Pancreas (tissue), 10 donors: ENCODE measurements at regions not wholly inside any gene's neighbourhood (a gene's known extent, or its start where the extent isn't known, plus 50 kb on each side); places are given as distances from the start of the nearest gene placed in this dataset.
"Not testable (repeated sequence)": the region's sequence is repeated elsewhere in the genome, so short reads cannot be mapped to it uniquely, and the experiment has no call there.

ENCODE experiments used
- ATAC-seq, 4 donors: fragments of 200-7000 bp; cut with Tn5 transposase; one replicate each; pipeline versions ENCODE4 v1.8.0 to v1.9.1; 2020; ENCODE audit warnings: mild to moderate bottlenecking in 4 of 4, moderate library complexity in 4 of 4
- DNase-seq, 6 donors: peaks; one replicate each; pipeline ENCODE4 v3.0.0-alpha.2; 2020
- FAIRE-seq: peaks from 2 replicates; lab custom pipeline; 2012; peaks lifted over from hg19 to GRCh38; lab: Jason Lieb, UNC
- H3K27ac ChIP-seq, 4 donors: fragments of 200-600 bp; sonication (generic); 1 replicate in 3 of 4; 2 replicates in 1 of 4; pipeline versions ENCODE4 v1.5.0 to v1.8.0; 2020
- H3K27me3 ChIP-seq, 4 donors: fragments of 200-600 bp; one replicate each; pipeline ENCODE4 v1.8.0; 2021
- H3K36me3 ChIP-seq, 3 donors: fragments of 200-600 bp; sonication (generic) in 1 of 3; one replicate each; pipeline versions ENCODE4 v1.5.0 to v1.8.0; 2020 to 2021
- H3K4me1 ChIP-seq, 3 donors: fragments of 200-600 bp; one replicate each; pipeline ENCODE4 v1.8.0; 2021
- H3K4me3 ChIP-seq, 4 donors: fragments of 200-600 bp; sonication (generic) in 2 of 4; one replicate each; pipeline versions ENCODE4 v1.5.0 to v1.8.0; 2020 to 2021
- H3K9me3 ChIP-seq, 4 donors: fragments of 200-600 bp; one replicate each; pipeline ENCODE4 v1.8.0; 2021
- WGBS, 2 donors: extraction: QIAGEN DNeasy Blood & Tissue Kit; methylation state at CpG; one replicate each; pipeline ENCODE4 v1.1.7; 2013; 5-methylcytosine and 5-hydroxymethylcytosine counted together
- intact Hi-C, 3 donors: fragments of 100-400 bp; cut with DNase I; formaldehyde crosslinking; loops; one replicate each; pipeline versions ENCODE4 v1.11.1 to v1.14.2; 2022
- TF ChIP-seq, protein P1 (sequence below), 4 donors: fragments of 200-600 bp; sonication (generic) in 3 of 4; IDR thresholded peaks; one replicate each; pipeline versions ENCODE4 v1.5.0 to v1.8.0; 2021; ENCODE audit warnings: antibody characterized with exemption in 4 of 4
- donor health status: healthy with polysubstance abuse.
- donor health status: DM: no; HTN: no; CAD: no; lungs with moderate emphysema.
- donor health status: DM: no; HTN: no; CAD: no.
- donor health status: control.
- donor health status: control.
- donor health status: Bipolar disorder and iron deficiency.
- donor health status: DM: yes; HTN: yes; CAD: no.
- donor health status: DM: no; HTN: no; CAD: no.
- donor health status: DM: no; HTN: no; CAD: no.
- donor health status: DM: yes; HTN: yes; CAD: no.

- H3K4me3 ChIP-seq, result no peak overlapping the region
- H3K27me3 ChIP-seq, result no peaks in the 10 kb centered on the region
- H3K4me1 ChIP-seq, result peaks cover 10 to 15% (median 15%) of the 10 kb centered on the region in 3 donors
- TF ChIP-seq, protein P1, sequence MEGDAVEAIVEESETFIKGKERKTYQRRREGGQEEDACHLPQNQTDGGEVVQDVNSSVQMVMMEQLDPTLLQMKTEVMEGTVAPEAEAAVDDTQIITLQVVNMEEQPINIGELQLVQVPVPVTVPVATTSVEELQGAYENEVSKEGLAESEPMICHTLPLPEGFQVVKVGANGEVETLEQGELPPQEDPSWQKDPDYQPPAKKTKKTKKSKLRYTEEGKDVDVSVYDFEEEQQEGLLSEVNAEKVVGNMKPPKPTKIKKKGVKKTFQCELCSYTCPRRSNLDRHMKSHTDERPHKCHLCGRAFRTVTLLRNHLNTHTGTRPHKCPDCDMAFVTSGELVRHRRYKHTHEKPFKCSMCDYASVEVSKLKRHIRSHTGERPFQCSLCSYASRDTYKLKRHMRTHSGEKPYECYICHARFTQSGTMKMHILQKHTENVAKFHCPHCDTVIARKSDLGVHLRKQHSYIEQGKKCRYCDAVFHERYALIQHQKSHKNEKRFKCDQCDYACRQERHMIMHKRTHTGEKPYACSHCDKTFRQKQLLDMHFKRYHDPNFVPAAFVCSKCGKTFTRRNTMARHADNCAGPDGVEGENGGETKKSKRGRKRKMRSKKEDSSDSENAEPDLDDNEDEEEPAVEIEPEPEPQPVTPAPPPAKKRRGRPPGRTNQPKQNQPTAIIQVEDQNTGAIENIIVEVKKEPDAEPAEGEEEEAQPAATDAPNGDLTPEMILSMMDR (IDR thresholded peaks at IDR 0.05), result no peak
- no peaks in the 10 kb centered on the region for H3K9me3 ChIP-seq
- no peak for DNase-seq
- no peak for FAIRE-seq
- no peaks in the 10 kb centered on the region for H3K36me3 ChIP-seq
- no peak for ATAC-seq
- H3K27ac ChIP-seq, result no peak overlapping the region
- intact Hi-C loops, result no loop called here
- WGBS, 2 donors, result 78 to 84% methylated on average over 8 of the region's 8 CpGs
Observed at GRCh38 chr5:17054911-17055310, 118.8 kb upstream of the MYO10 start.

- peaks cover 10 to 15% (median 15%) of the 10 kb centered on the region in 3 donors for H3K4me1 ChIP-seq
- intact Hi-C loops, result no loop called here
- TF ChIP-seq, protein P1 (IDR thresholded peaks at IDR 0.05), result no peak
- no peak overlapping the region for H3K27ac ChIP-seq
- H3K36me3 ChIP-seq, result no peaks in the 10 kb centered on the region
- DNase-seq (peak in 2 of 6 donors; percentile 18 to 34), FAIRE-seq (no peak), ATAC-seq (peak; percentile 72 to 89 (median 86))
- H3K27me3 ChIP-seq, result no peaks in the 10 kb centered on the region
- H3K4me3 ChIP-seq, result no peak overlapping the region
- WGBS, 2 donors, result 56 to 62% methylated on average over 7 of the region's 7 CpGs
- no peaks in the 10 kb centered on the region for H3K9me3 ChIP-seq
Observed at GRCh38 chr5:17056141-17056631, 120.1 kb upstream of the MYO10 start.

GRCh38 chr5:17058438-17058837 is 122.3 kb upstream of the MYO10 start:
- ATAC-seq (peak in 1 of 4 donors; percentile 20), FAIRE-seq (no peak), DNase-seq (no peak)
- Histone ChIP-seq H3K9me3 (no peaks in the 10 kb centered on the region), H3K27me3 (no peaks in the 10 kb centered on the region), H3K4me1 (peaks cover 10 to 15% (median 15%) of the 10 kb centered on the region in 3 donors), H3K4me3 (no peak overlapping the region), H3K27ac (no peak overlapping the region), H3K36me3 (no peaks in the 10 kb centered on the region)
- intact Hi-C loops, result no loop called here
- 72 to 73% methylated on average over 7 of the region's 7 CpGs for WGBS, 2 donors
- TF ChIP-seq, protein P1 (IDR thresholded peaks at IDR 0.05), result no peak

DNA sequence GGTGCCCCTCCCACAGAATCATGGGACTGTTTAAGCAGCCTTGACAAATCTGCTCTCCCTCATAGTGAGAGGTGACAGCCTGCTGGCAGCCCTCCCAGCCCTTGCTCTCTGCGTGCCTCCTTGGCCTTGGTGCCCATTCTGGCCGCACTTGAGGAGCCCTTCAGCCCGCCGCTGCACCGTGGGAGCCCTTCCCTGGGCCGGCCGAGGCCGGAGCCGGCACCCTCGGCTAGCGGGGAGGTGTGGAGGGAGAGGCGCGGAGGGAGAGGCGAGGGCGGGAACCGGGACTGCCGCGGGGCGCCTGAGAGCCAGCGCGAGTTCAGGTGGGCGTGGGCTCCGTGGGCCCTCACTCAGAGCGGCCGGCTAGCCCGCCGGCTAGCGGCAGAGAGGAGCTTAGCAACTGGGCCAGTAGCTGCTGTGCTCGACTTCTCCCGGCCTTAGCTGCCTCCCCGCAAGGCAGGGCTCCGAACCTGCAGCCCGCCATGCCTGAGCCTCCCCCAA is 125.9 kb upstream of the MYO10 start:
- intact Hi-C loops, result no loop called here
- Histone ChIP-seq H3K4me1 (peaks cover 6 to 8% (median 7%) of the 10 kb centered on the region in 3 donors), H3K9me3 (no peaks in the 10 kb centered on the region), H3K27me3 (no peaks in the 10 kb centered on the region), H3K27ac (no peak overlapping the region), H3K36me3 (no peaks in the 10 kb centered on the region), H3K4me3 (no peak overlapping the region)
- WGBS, 2 donors, result 85% methylated on average over 31 to 33 of the region's 33 CpGs
- TF ChIP-seq, protein P1 (IDR thresholded peaks at IDR 0.05), result no peak
- FAIRE-seq (no peak), ATAC-seq (peak in 1 of 4 donors; percentile 57), DNase-seq (peak in 3 of 6 donors; percentile 15 to 67 (median 53))

DNA sequence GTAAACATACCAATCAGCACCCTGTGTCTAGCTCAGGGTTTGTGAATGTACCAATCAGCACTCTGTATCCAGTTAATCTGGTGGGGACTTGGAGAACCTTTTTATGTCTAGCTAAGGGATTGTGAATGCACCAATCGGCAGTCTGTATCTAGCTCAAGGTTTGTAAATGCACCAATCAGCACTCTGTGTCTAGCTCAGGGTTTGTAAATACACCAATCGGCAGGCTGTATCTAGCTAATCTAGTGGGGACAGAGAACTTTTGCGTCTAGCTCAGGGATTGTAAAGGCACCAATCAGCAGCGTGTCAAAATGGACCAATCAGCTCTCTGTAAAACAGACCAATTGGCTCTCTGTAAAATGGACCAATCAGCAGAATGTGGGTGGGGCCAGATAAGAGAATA is 126.7 kb upstream of the MYO10 start:
- DNase-seq, FAIRE-seq, H3K4me3 ChIP-seq, H3K36me3 ChIP-seq, H3K27me3 ChIP-seq, H3K27ac ChIP-seq, ATAC-seq, H3K9me3 ChIP-seq, H3K4me1 ChIP-seq, intact Hi-C loops: not testable (repeated sequence)
- 94 to 97% methylated on average over 4 of the region's 4 CpGs for WGBS, 2 donors
